ENCODE measurements at regions not wholly inside any gene's neighbourhood (a gene's known extent, or its start where the extent isn't known, plus 50 kb on each side); places are given as distances from the start of the nearest gene placed in this dataset.
"Not testable (repeated sequence)": the region's sequence is repeated elsewhere in the genome, so short reads cannot be mapped to it uniquely, and the experiment has no call there.

DNA sequence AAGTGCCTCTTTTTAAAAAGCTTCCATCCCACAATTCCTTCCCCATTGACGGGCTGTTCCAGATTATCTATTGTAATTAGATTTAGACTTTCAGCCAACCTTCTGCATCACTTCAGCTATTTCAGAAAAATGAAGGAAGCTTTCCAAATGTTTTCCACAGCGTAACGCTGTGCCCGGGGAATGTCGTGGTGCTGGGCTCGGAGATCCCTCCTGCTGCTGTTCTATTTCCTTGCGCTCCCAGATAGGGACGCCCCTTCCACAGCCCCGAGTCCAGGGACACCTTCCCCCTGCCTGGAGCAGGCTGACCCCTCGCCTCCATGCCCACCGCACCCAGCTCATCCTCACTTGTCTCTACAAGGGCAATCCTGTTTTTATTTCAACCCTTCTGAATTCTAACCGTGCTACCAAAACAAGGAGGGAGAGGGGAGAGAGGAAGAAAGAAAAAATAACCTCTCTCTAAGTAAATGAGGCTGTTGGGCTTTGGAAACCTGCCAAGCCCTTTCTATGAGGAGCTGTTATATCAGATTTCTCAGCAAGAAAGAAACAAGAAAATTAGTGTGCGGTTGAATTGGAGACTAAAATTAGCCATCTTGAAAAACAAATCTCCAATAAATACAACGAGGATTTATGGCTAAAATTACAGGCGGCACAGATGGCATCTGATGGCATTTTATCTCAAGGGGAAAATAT, 366.9 kb downstream of the BRD1 start:
- DNase-seq (ENCODE audit: low read depth, low spot score) = no peak

GRCh38 chr22:49460091-49460490, 367.6 kb downstream of the BRD1 start:
- DNase-seq (ENCODE audit: low read depth, low spot score) = no peak

- no peak for DNase-seq (ENCODE audit: low read depth, low spot score)
These were observed 369.0 kb downstream of the BRD1 start for GRCh38 chr22:49458708-49459099.

- no peak for DNase-seq (ENCODE audit: low read depth, low spot score)
These were observed 369.5 kb downstream of the BRD1 start for GRCh38 chr22:49457946-49458707.

DNA sequence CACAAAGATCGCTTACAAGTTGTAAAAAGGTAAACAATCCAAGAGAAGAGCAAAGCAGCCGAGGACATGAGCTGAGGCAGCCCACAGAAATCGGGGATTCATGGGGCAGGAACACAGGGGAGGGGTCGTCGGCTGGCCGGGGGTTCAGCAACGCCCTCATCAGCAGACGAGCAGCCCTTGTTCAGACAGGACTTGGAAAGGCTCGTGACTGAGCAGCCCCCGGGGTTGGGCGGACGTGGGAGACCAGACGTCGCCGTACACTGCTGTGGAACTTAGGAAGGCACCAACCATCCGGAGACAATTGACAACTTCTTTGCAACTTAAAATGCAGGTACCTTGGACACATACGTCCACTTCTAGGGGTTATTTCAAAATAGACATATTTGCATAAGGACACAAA, 370.5 kb downstream of the BRD1 start:
- no peak for DNase-seq (ENCODE audit: low read depth, low spot score)

- DNase-seq (ENCODE audit: low read depth, low spot score) = no peak
These were observed 372.1 kb downstream of the BRD1 start for GRCh38 chr22:49455595-49455994.

DNA sequence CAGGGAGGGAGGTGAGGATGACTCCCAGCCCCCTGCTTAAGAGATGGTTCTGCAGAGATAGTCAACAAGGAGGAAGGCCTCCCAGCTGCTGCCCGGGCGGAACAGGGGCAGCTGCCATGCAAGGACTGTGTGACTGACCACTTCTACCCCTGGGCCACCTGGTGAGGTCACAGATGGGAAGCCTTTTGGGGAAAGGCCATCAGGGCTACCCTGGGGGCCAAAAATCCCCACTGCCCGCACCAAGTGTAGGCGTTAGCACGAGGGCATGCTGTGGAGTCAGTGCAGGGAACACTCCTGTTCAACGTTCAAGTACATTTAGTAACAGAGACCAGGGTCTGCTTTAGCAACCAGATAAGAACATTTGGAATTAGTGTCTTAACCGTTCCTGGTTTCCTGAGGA, 372.9 kb downstream of the BRD1 start:
- no peak for DNase-seq (ENCODE audit: low read depth, low spot score)

- no peak for DNase-seq (ENCODE audit: low read depth, low spot score)
These were observed 373.9 kb downstream of the BRD1 start for GRCh38 chr22:49453771-49454170.

DNA sequence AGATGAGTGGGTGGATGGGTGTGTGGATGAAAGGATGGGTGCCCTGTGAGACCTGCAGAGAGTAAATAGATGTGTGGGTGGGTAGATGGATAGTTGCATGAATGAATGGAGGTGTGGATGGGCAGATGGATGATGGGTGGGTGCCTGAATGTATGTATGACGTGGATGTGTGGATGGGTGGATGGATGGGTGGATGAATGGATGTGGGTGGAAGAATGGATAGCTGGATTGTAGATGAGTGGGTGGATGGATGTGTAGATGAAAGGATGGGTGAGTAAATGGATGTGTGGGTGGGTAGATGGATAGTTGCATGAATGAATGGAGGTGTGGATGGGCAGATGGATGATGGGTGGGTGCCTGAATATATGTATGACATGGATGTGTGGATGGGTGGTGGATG, 374.7 kb downstream of the BRD1 start:
- DNase-seq (ENCODE audit: low read depth, low spot score) = not testable (repeated sequence)

GRCh38 chr22:49452362-49452946, 375.2 kb downstream of the BRD1 start:
- no peak for DNase-seq (ENCODE audit: low read depth, low spot score)

GRCh38 chr22:49451070-49451840, 376.4 kb downstream of the BRD1 start:
- DNase-seq (ENCODE audit: low read depth, low spot score) = no peak

DNA sequence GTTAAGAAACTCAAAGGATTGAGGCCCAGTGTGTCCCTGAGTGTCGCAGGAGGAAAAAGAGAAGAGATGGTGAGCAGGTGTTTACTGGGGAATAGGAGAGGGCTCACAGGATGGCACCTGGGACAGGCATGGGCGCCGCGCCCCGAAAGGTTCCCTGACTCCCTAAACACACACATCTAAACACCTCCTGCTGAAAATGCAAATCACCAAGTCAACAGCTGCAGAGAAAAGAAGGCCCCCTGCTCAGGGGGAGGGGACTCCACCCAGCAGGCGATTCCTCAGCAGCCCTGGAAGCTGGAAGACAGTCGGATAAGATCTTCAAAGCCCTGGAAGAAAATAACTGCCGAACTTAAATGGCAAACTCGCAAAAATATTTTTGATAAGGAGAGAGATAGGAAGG, 377.2 kb downstream of the BRD1 start:
- no peak for DNase-seq (ENCODE audit: low read depth, low spot score)

DNA sequence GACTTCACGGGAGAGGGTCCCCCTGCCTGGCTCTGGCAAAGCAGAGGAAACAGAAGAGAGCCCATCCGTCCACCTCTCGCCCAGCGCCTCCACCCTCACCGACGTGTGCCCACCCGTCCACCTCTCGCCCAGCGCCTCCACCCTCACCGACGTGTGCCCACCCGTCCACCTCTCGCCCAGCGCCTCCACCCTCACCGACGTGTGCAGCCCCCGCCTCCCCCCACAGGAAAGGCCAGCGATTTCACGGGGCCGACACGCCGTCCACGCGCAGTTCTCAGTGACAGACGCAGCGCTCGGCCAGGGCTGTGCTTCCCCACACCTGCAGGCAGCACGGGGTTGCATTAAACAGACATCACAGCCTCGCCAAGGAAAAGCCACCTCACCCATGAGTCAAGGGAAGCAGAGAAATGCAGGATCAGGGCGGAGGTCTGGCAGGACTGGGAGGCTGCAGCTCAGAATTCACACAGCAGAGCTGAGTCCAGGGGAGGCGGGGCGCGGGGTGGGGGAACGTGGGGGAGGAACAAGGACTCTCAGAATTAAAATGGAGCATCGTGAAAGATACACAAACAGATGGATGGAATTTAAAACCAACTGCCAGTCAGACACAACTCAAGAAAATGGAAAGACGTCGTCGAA, 377.7 kb downstream of the BRD1 start:
- DNase-seq (ENCODE audit: low read depth, low spot score) = no peak

DNA sequence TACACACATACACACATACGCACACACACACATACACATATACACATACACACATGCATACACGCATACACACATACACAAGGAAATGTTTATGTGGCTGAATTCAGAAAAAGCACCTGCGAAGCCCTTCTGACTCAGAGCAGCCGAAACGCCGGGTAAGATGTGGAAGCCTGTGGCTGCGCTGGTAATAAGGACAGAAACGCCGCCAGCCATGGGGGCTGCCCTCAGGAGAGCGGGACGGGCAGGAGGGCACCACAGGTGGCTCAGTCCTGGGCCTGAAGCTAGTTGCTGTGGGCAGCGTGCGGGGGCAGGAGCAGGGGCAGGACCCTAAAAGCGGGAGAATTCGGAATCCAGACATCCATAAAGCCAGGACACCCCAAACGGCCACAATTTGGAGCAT, 378.3 kb downstream of the BRD1 start:
- DNase-seq (ENCODE audit: low read depth, low spot score) = no peak

GRCh38 chr22:49448526-49448925, 379.1 kb downstream of the BRD1 start:
- no peak for DNase-seq (ENCODE audit: low read depth, low spot score)

GRCh38 chr22:49447837-49448236, 379.8 kb downstream of the BRD1 start:
- DNase-seq (ENCODE audit: low read depth, low spot score) = no peak

GRCh38 chr22:49446759-49447710, 380.6 kb downstream of the BRD1 start:
- DNase-seq (ENCODE audit: low read depth, low spot score) = no peak

- DNase-seq (ENCODE audit: low read depth, low spot score) = no peak
These were observed 381.4 kb downstream of the BRD1 start for GRCh38 chr22:49446145-49446758.

- no peak for DNase-seq (ENCODE audit: low read depth, low spot score)
These were observed 382.9 kb downstream of the BRD1 start for GRCh38 chr22:49444781-49445180.

- DNase-seq (ENCODE audit: low read depth, low spot score) = no peak
These were observed 386.7 kb downstream of the BRD1 start for GRCh38 chr22:49440931-49441330.
